ENCODE measurements at regions not wholly inside any gene's neighbourhood (a gene's known extent, or its start where the extent isn't known, plus 50 kb on each side); places are given as distances from the start of the nearest gene placed in this dataset.

- no peaks in the 10 kb centered on the region for H3K27me3 Mint-ChIP-seq (ENCODE audit: low read depth in 2 of 2)
- no peak overlapping the region for H3K27ac ChIP-seq (ENCODE audit: low read length)
- ATAC-seq: no peak
- no peak for TF ChIP-seq CTCF (IDR thresholded peaks at IDR 0.05)
- DNase-seq: no peak
- no peaks in the 10 kb centered on the region for H3K9me3 Mint-ChIP-seq
- no peak overlapping the region for H3K27ac Mint-ChIP-seq
- no peak overlapping the region for H3K4me3 ChIP-seq (ENCODE audit: low read length)
- no peaks in the 10 kb centered on the region for H3K4me1 ChIP-seq (ENCODE audit: control insufficient read depth, insufficient read depth, low read length)
- intact Hi-C loops (cut with micrococcal nuclease): no loop called here
- H3K36me3 ChIP-seq (ENCODE audit: control insufficient read depth, insufficient read depth, low read length): no peaks in the 10 kb centered on the region
- no peaks in the 10 kb centered on the region for H3K4me1 Mint-ChIP-seq
- no peaks in the 10 kb centered on the region for H3K27me3 ChIP-seq (ENCODE audit: control insufficient read depth, insufficient read depth, low read length)
- WGBS (ENCODE audit: insufficient coverage): 77% methylated on average over 4 of the region's 5 CpGs
- H3K36me3 Mint-ChIP-seq: no peaks in the 10 kb centered on the region
- H3K4me3 Mint-ChIP-seq: no peak overlapping the region
- no peaks in the 10 kb centered on the region for H3K9me3 ChIP-seq (ENCODE audit: control insufficient read depth, insufficient read depth, low read length)
Measured at GRCh38 chr15:35752134-35752466, 206.1 kb upstream of the DPH6 start.

DNA sequence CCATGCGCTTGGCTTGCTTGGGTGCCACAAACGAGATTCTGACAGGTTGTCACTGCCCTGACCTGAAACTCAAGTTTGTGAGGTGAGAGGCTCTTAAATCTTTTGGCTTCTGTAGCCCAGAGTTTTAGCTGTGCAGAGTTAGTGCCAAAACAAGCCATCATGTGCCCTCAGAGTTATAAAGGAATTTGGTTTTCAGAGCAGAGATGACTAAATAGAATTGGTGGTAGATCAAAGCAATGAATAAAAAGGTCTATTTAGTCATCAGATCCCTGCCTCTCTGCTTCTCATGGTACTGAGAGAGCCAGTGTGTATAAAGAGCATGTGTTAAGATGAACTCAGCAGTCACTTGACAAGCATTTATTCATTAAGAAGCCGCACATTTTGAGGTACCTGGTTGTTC is 207.5 kb upstream of the DPH6 start:
- H3K9me3 Mint-ChIP-seq: peaks cover 0 to 2% of the 10 kb centered on the region in 2 donors
- ATAC-seq: no peak
- no peaks in the 10 kb centered on the region for H3K4me1 Mint-ChIP-seq
- no peaks in the 10 kb centered on the region for H3K9me3 ChIP-seq (ENCODE audit: control insufficient read depth, insufficient read depth, low read length)
- no peak overlapping the region for H3K27ac Mint-ChIP-seq
- H3K36me3 ChIP-seq (ENCODE audit: control insufficient read depth, insufficient read depth, low read length): no peaks in the 10 kb centered on the region
- no peaks in the 10 kb centered on the region for H3K36me3 Mint-ChIP-seq
- no peak overlapping the region for H3K4me3 Mint-ChIP-seq
- intact Hi-C loops (cut with micrococcal nuclease): no loop called here
- no peak for DNase-seq
- no peaks in the 10 kb centered on the region for H3K4me1 ChIP-seq (ENCODE audit: control insufficient read depth, insufficient read depth, low read length)
- peaks cover 0 to 11% of the 10 kb centered on the region in 2 donors for H3K27me3 Mint-ChIP-seq (ENCODE audit: low read depth in 2 of 2)
- H3K27me3 ChIP-seq (ENCODE audit: control insufficient read depth, insufficient read depth, low read length): no peaks in the 10 kb centered on the region
- no peak overlapping the region for H3K27ac ChIP-seq (ENCODE audit: low read length)
- no peak for TF ChIP-seq CTCF (IDR thresholded peaks at IDR 0.05)
- WGBS (ENCODE audit: insufficient coverage): 83% methylated on average over 3 of the region's 3 CpGs
- no peak overlapping the region for H3K4me3 ChIP-seq (ENCODE audit: low read length)

GRCh38 chr15:35755237-35755802 is 209.4 kb upstream of the DPH6 start:
- H3K4me1 ChIP-seq (ENCODE audit: control insufficient read depth, insufficient read depth, low read length): no peaks in the 10 kb centered on the region
- H3K27ac Mint-ChIP-seq: no peak overlapping the region

More at GRCh38 chr15:35755237-35755802, 209.4 kb upstream of the DPH6 start:
- no peak for TF ChIP-seq CTCF (IDR thresholded peaks at IDR 0.05)
- ATAC-seq: no peak
- peaks cover 0 to 11% of the 10 kb centered on the region in 2 donors for H3K27me3 Mint-ChIP-seq (ENCODE audit: low read depth in 2 of 2)
- H3K27me3 ChIP-seq (ENCODE audit: control insufficient read depth, insufficient read depth, low read length): no peaks in the 10 kb centered on the region
- H3K9me3 Mint-ChIP-seq: peaks cover 0 to 2% of the 10 kb centered on the region in 2 donors
- no CpG with 5 or more reads among the region's 2 CpGs for WGBS (ENCODE audit: insufficient coverage)
- intact Hi-C loops (cut with micrococcal nuclease): no loop called here
- H3K4me3 Mint-ChIP-seq: no peak overlapping the region
- H3K27ac ChIP-seq (ENCODE audit: low read length): no peak overlapping the region
- DNase-seq: no peak
- H3K36me3 Mint-ChIP-seq: no peaks in the 10 kb centered on the region
- no peaks in the 10 kb centered on the region for H3K9me3 ChIP-seq (ENCODE audit: control insufficient read depth, insufficient read depth, low read length)
- H3K4me3 ChIP-seq (ENCODE audit: low read length): no peak overlapping the region
- H3K4me1 Mint-ChIP-seq: no peaks in the 10 kb centered on the region
- H3K36me3 ChIP-seq (ENCODE audit: control insufficient read depth, insufficient read depth, low read length): no peaks in the 10 kb centered on the region

Measured in natural killer cell (primary cell).